GM12878 (cell line): ENCODE measurements at regions not wholly inside any gene's neighbourhood (a gene's known extent, or its start where the extent isn't known, plus 50 kb on each side); places are given as distances from the start of the nearest gene placed in this dataset.

Source experiments
- CBX3 ChIP-seq: fragments of 200-600 bp; sonication (generic); IDR thresholded peaks from 2 replicates; pipeline ENCODE4 v1.6.1; 2016; ENCODE audit warnings: low read depth, borderline replicate concordance
- JUND ChIP-seq: IDR thresholded peaks from 2 replicates; pipeline ENCODE4 v1.6.1; 2012; ENCODE audit warnings: low read depth, mild to moderate bottlenecking, low read length, improper control_type of control experiment, moderate library complexity
- NR2F1 ChIP-seq: fragments of 450-650 bp; conservative IDR thresholded peaks from 2 replicates; pipeline ENCODE4 v1.6.1; 2017; ENCODE audit warnings: mild to moderate bottlenecking
- NRF1 ChIP-seq: conservative IDR thresholded peaks from 2 replicates; pipeline ENCODE4 v1.6.1; 2011; ENCODE audit warnings: mild to moderate bottlenecking, low read depth, low read length, improper control_type of control experiment
- RAD21 ChIP-seq: IDR thresholded peaks from 2 replicates; pipeline ENCODE4 v1.6.1; 2011; ENCODE audit warnings: mild to moderate bottlenecking, low read depth, low read length, moderate library complexity; ENCODE audit not compliant: insufficient read depth
- RFX5 ChIP-seq: IDR thresholded peaks from 2 replicates; pipeline ENCODE4 v1.6.1; 2011; ENCODE audit warnings: low read depth, low read length, improper control_type of control experiment
- SIX5 ChIP-seq: IDR thresholded peaks from 2 replicates; pipeline ENCODE4 v1.6.1; 2011; ENCODE audit warnings: mild to moderate bottlenecking, low read depth, low read length, moderate library complexity; ENCODE audit not compliant: severe bottlenecking
- ZSCAN29 ChIP-seq: fragments of 450-650 bp; IDR thresholded peaks from 2 replicates; pipeline ENCODE4 v1.6.1; 2017; ENCODE audit warnings: mild to moderate bottlenecking, moderate library complexity
- TF ChIP-seq, protein P1 (sequence below): fragments of 450-650 bp; formaldehyde crosslinking; IDR thresholded peaks from 2 replicates; pipeline ENCODE4 v1.4.0; 2022; ENCODE audit warnings: mild to moderate bottlenecking, moderate library complexity
- TF ChIP-seq, protein P2 (sequence below): IDR thresholded peaks from 2 replicates; pipeline ENCODE4 v1.6.1; 2012; ENCODE audit warnings: low read depth, low read length, improper control_type of control experiment
- TF ChIP-seq, protein P3 (sequence below): fragments of 450-650 bp; IDR thresholded peaks from 2 replicates; pipeline ENCODE4 v1.6.1; 2017; ENCODE audit warnings: low read depth, mild to moderate bottlenecking, moderate library complexity

DNA sequence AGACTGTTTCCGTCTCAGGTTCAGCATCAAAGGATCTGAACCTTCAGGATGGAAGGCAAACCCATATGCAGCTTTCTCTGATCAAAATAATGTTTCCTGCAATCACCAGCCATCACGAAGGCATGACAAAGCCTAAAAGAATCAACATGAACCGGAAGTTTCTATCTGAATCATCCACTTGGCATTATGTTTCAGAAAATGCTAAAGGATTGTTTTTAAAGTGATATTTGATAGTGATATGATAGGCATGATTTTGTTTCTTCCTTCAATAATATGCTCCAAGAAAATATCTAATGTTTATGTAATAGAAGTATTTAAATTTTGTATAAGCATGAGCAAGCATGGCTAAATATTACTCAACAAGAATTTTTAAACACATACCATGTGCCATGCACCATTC is 219.6 kb downstream of the PLK2 start (continued):
- TF ChIP-seq, protein P1, sequence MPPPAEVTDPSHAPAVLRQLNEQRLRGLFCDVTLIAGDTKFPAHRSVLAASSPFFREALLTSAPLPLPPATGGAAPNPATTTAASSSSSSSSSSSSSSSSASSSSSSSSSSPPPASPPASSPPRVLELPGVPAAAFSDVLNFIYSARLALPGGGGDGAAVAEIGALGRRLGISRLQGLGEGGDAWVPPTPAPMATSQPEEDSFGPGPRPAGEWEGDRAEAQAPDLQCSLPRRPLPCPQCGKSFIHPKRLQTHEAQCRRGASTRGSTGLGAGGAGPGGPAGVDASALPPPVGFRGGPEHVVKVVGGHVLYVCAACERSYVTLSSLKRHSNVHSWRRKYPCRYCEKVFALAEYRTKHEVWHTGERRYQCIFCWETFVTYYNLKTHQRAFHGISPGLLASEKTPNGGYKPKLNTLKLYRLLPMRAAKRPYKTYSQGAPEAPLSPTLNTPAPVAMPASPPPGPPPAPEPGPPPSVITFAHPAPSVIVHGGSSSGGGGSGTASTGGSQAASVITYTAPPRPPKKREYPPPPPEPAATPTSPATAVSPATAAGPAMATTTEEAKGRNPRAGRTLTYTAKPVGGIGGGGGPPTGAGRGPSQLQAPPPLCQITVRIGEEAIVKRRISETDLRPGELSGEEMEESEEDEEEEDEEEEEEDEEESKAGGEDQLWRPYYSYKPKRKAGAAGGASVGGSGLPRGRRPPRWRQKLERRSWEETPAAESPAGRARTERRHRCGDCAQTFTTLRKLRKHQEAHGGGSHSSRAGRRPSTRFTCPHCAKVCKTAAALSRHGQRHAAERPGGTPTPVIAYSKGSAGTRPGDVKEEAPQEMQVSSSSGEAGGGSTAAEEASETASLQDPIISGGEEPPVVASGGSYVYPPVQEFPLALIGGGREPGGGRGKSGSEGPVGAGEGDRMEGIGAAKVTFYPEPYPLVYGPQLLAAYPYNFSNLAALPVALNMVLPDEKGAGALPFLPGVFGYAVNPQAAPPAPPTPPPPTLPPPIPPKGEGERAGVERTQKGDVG, result no peak
- no peak for TF ChIP-seq CBX3
- no peak for TF ChIP-seq NRF1
- TF ChIP-seq, protein P2, sequence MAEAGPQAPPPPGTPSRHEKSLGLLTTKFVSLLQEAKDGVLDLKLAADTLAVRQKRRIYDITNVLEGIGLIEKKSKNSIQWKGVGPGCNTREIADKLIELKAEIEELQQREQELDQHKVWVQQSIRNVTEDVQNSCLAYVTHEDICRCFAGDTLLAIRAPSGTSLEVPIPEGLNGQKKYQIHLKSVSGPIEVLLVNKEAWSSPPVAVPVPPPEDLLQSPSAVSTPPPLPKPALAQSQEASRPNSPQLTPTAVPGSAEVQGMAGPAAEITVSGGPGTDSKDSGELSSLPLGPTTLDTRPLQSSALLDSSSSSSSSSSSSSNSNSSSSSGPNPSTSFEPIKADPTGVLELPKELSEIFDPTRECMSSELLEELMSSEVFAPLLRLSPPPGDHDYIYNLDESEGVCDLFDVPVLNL, result no peak
- TF ChIP-seq, protein P3, sequence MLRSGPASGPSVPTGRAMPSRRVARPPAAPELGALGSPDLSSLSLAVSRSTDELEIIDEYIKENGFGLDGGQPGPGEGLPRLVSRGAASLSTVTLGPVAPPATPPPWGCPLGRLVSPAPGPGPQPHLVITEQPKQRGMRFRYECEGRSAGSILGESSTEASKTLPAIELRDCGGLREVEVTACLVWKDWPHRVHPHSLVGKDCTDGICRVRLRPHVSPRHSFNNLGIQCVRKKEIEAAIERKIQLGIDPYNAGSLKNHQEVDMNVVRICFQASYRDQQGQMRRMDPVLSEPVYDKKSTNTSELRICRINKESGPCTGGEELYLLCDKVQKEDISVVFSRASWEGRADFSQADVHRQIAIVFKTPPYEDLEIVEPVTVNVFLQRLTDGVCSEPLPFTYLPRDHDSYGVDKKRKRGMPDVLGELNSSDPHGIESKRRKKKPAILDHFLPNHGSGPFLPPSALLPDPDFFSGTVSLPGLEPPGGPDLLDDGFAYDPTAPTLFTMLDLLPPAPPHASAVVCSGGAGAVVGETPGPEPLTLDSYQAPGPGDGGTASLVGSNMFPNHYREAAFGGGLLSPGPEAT, result no peak
- no peak for TF ChIP-seq SIX5
- TF ChIP-seq RFX5, result no peak
- no peak for TF ChIP-seq NR2F1
- no peak for TF ChIP-seq ZSCAN29
- no peak for TF ChIP-seq RAD21
- no peak for TF ChIP-seq JUND
